ENCODE measurements at regions not wholly inside any gene's neighbourhood (a gene's known extent, or its start where the extent isn't known, plus 50 kb on each side); places are given as distances from the start of the nearest gene placed in this dataset.

DNA sequence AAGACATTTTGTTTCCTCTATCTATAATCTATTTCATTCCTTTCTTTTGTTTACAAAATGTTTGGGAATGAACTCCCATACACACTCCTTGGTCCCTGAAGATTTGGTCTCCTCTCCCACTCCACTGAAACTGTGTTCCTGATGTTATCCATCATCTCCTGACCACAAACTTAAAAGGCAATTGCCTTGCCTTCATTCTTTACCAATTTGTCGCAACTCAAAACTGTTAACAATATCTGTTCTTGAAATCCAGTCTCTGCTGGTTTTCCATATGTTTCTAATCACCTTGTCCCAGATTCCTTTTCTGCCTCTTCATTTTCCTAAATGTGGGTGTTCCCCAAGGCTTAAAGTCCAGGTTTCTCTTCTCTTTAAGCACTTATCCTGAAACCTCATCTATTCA, 262.2 kb upstream of the TTC29 start:
- Histone ChIP-seq H4K91ac (replicated peaks; ENCODE audit: insufficient read length, low read length) (no peak overlapping the region), H3K4me1 (replicated peaks in 1 of 4; ENCODE audit: control insufficient read depth in 3 of 4, insufficient read depth in 4 of 4, low read length in 3 of 4) (no peaks in the 10 kb centered on the region), H2BK5ac (ENCODE audit: low read depth, low read length) (no peak overlapping the region), H3K27me3 (replicated peaks in 1 of 4; ENCODE audit: control insufficient read depth in 3 of 4, extremely low read depth in 1 of 4, insufficient read depth in 3 of 4, low read length in 3 of 4) (no peaks in the 10 kb centered on the region), H4K20me1 (replicated peaks in 1 of 2; ENCODE audit: control insufficient read depth in 1 of 2, insufficient read depth in 2 of 2, low read length in 2 of 2) (no peaks in the 10 kb centered on the region), H3K14ac (ENCODE audit: insufficient read length) (no peak overlapping the region), H2BK120ac (replicated peaks; ENCODE audit: low read depth, low read length) (no peak overlapping the region), H4K8ac (ENCODE audit: extremely low read depth, insufficient read depth, low read length) (no peak overlapping the region), H3K79me2 (ENCODE audit: control insufficient read depth in 1 of 2, insufficient read depth in 2 of 2, low read length in 2 of 2) (no peaks in the 10 kb centered on the region), H3K23ac (ENCODE audit: insufficient read length) (no peak overlapping the region), H2BK12ac (ENCODE audit: low read depth, low read length) (no peak overlapping the region), H2AFZ (ENCODE audit: low read length) (no peak overlapping the region), H2AK5ac (ENCODE audit: low read depth, low read length) (no peak overlapping the region), H3K9ac (replicated peaks in 1 of 4; ENCODE audit: extremely low read depth in 1 of 4, low read depth in 3 of 4, low read length in 3 of 4) (no peak overlapping the region), H3K9me3 (ENCODE audit: insufficient read depth in 2 of 2, low read depth in 1 of 2, low read length in 1 of 2) (no peaks in the 10 kb centered on the region), H3K4me3 (ENCODE audit: extremely low read depth in 1 of 4, insufficient read depth in 2 of 4, low read depth in 3 of 4, low read length in 4 of 4) (no peak overlapping the region), H3K4ac (replicated peaks; ENCODE audit: insufficient read length, low read depth, low read length) (no peak overlapping the region), H3K36me3 (ENCODE audit: control insufficient read depth in 2 of 4, insufficient read depth in 4 of 4, low read length in 3 of 4) (no peaks in the 10 kb centered on the region), H2BK20ac (ENCODE audit: low read length) (no peak overlapping the region), H3K27ac (ENCODE audit: low read depth, low read length) (no peak overlapping the region), H3K23me2 (ENCODE audit: low read depth, low read length) (no peaks in the 10 kb centered on the region), H3K18ac (ENCODE audit: extremely low read depth, low read length) (no peak overlapping the region), H4K5ac (ENCODE audit: insufficient read length, low read depth, low read length) (no peak overlapping the region), H2BK15ac (ENCODE audit: low read length) (no peak overlapping the region), H3K4me2 (ENCODE audit: insufficient read depth in 1 of 2, low read depth in 2 of 2, low read length in 2 of 2) (no peak overlapping the region), H3K56ac (replicated peaks; ENCODE audit: insufficient read length, low read depth, low read length) (no peak overlapping the region), H3K79me1 (ENCODE audit: low read depth, low read length) (no peaks in the 10 kb centered on the region)
- DNase-seq (ENCODE audit: low read depth in 1 of 2, low spot score in 2 of 2) (no peak), FAIRE-seq (no peak)
- 88% methylated on average over 1 of the region's 1 CpG; no CpG with 5 or more reads in 1 of the 2 experiments for WGBS, 2 experiments (ENCODE audit: extremely low coverage in 1 of 2, insufficient coverage in 1 of 2, insufficient read length in 1 of 2, insufficient replicate concordance in 2 of 2, low coverage in 1 of 2, low lambda C conversion rate in 2 of 2, missing lambda C conversion rate in 1 of 2)
- POLR2A ChIA-PET (ENCODE audit: partially characterized antibody): no interaction called here
- TF ChIP-seq KDM4A (IDR thresholded peaks at IDR 0.05; ENCODE audit: low read depth, low read length, severe bottlenecking) (no peak), RFX5 (IDR thresholded peaks at IDR 0.05; ENCODE audit: borderline replicate concordance, low read depth, low read length) (no peak)
- TF ChIP-seq, protein P1, sequence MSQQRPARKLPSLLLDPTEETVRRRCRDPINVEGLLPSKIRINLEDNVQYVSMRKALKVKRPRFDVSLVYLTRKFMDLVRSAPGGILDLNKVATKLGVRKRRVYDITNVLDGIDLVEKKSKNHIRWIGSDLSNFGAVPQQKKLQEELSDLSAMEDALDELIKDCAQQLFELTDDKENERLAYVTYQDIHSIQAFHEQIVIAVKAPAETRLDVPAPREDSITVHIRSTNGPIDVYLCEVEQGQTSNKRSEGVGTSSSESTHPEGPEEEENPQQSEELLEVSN (IDR thresholded peaks at IDR 0.05): no peak
- CTCF ChIA-PET (ENCODE audit: partially characterized antibody): interaction anchor here (0.6 to 0.8 kb wide), 2 partner anchors 16 to 324 kb away, joined by 3 read pairs; no protein-coding TSS in a partner anchor
